ENCODE measurements at regions not wholly inside any gene's neighbourhood (a gene's known extent, or its start where the extent isn't known, plus 50 kb on each side); places are given as distances from the start of the nearest gene placed in this dataset.
"Not testable (repeated sequence)": the region's sequence is repeated elsewhere in the genome, so short reads cannot be mapped to it uniquely, and the experiment has no call there.

DNA sequence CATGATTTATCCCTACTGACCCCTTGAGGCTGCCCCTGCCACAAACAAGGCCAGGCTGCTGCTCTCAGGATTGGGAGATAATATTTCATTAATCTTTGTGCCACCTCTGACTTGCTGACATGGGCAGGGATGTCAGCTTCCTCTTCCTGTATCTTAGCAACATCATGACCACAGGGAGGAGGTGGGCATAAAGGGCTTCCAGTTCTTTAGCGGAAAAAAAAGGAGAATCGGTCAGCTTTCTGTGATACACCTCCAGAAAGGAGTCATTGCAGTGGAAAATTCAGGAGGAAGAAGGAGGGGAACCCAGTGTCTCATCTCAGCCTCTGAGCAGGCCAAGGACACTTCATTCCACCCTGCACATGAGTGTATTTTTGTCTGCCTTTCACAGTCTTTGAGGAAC, 206.8 kb upstream of the SDK2 start:
- no peak for DNase-seq (ENCODE audit: low read depth)

DNA sequence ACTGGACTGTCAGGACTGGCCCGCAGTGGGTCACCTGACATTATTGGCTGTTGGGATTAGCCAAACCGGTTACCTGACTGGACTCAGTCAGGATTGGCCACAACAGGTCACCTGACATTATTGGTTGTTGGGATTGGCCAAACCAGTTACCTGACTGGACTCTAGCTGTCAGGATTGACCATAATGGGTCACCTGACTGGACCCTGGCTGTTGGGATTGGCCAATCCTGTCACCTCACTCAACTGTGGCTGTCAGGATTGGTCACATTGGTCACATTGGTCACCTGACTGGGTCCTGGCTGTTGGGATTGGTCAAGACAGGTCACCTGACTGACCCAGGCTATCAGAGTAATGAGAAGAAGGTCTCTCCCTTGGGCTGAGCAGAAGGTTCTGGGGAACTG, 207.7 kb upstream of the SDK2 start:
- no peak for DNase-seq (ENCODE audit: low read depth)

DNA sequence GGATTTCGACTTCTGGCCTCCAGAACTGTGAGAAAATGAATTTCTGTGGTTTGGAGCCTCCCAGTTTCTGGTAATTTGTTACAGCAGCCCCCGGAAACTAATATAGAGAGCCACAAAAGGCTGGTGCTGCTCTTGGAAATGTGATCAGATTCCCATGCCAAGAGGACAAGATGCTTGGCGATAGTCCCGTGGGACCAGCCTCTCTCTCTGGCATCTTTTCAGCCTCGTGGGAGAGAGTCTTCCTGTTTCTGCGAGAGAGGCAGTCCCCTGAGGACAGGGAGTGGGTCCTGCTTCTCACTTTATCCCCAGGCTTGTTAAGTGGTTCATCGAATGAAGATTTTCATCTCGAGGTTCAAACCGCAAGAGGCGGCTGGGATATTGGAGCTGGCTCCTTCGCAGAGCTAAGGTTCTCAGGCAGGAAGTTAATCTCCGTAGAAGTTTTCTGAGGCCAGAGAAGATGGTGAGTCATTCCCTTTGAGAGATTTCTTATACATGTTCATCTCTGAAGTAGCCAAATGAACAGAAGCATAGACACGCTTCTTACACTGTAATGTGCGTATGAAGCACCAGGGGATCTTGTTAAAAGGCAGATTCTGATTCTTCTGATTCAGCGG, 211.6 kb upstream of the SDK2 start:
- DNase-seq (ENCODE audit: low read depth): no peak

- DNase-seq (ENCODE audit: low read depth): no peak
Measured at GRCh38 chr17:73856556-73856955, 212.3 kb upstream of the SDK2 start.

DNA sequence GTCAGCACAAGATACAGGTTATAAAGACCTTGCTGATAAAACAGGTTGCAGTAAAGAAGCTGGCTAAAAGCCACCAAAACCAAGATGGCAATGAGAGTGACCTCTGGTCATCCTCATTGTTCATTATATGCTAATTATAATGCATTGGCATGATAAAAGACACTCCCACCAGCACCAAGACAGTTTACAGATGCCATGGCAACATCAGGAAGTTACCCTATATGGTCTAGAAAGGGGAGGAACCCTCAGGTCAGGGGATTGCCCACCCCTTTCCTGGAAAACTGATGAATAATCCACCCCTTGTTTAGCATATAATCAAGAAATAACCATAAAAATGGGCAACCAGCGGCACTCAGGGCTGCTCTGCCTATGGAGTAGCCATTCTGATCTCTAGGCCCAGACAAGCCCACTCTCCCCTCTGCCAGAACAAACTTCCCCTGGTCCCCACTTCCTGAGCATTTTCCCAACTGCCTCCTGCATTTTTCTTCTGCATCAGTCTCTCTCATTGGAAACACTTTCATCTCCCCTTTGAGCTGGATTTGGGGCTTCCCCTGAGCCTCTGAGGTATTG, 215.3 kb upstream of the SDK2 start:
- not testable (repeated sequence) for DNase-seq (ENCODE audit: low read depth)

- DNase-seq (ENCODE audit: low read depth): no peak
Measured at GRCh38 chr17:73861543-73861942, 217.3 kb upstream of the SDK2 start.

DNA sequence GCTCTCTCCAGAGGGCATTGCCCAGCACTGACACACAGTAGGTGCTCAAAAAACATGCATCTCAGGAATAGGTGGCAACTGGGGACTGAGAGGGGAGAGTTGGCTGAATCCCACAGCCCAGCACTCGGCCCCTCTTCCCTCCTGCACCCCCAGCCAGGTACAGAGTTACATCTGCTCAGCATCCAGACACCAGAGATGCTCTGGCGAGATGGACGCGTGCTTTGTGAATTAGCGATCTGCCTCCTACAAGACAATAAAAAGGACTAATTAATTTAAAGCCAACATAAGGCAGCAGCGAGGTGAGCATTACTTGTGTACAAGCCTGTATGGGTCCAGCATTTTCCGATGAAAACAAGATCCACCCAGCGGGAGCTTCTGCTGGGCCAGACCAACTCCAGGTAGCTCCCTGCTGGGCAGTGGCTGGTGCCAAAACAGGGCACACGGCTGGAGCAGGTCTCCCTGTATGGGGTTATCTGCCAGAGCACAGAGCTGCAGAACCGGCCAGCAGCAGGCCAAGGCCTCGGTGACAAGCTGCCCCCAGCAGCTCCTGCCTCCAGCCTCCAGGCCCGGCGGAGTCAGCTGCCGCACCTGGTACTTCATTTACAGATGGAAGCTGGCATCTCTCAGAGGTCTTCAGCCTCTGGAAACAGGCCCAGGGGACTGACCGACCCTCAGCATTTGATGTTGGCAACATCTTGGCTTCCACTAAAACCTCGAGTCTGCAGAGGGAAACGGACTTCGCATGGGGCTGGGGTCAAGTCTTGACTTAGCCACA, 219.7 kb upstream of the SDK2 start:
- DNase-seq (ENCODE audit: low read depth): no peak

GRCh38 chr17:73865831-73866230, 221.6 kb upstream of the SDK2 start:
- DNase-seq (ENCODE audit: low read depth): no peak

DNA sequence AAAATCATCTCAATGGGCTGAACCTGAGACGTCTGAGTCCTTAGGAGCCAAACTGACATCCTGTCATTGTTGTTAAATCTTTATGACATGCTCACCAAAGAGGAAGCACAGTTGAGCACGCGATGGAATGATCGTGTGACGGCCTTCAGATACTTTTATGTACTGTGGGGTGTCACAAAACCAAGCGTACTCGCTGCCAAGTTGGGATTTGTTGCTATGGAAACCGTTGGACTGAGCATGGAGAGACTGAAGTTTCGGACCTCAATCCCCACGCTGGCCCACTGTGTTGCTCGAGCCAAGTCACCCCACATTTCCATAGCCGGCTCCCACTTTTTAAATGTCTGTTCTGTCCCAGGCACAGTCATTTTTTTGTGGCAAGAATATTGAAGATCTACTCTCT, 222.8 kb upstream of the SDK2 start:
- no peak for DNase-seq (ENCODE audit: low read depth)

- DNase-seq (ENCODE audit: low read depth): no peak
Measured at GRCh38 chr17:73870068-73870467, 225.8 kb upstream of the SDK2 start.

- no peak for DNase-seq (ENCODE audit: low read depth)
Measured at GRCh38 chr17:73870473-73870872, 226.2 kb upstream of the SDK2 start.

DNA sequence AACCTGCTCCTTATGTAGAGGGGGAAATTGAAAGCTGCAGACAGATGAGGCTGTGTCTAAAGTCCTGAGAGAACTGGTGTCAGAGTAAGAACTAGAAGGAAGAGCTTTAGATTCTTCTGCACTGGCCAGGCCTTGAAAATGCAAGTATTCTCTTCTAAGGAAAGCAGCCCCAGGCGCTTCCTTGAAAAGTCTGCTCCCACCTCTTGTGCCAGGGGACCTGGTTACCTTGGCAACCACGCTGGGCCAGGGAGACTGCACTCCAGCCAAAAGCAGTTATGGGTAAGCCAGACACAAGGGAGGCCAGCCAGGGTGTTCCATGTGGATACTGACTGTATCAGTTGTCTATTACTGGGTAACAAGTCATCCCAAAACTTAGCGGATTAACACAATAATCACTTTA, 228.6 kb upstream of the SDK2 start:
- no peak for DNase-seq (ENCODE audit: low read depth)

- DNase-seq (ENCODE audit: low read depth): no peak
Measured at GRCh38 chr17:73874008-73874720, 229.9 kb upstream of the SDK2 start.

- DNase-seq (ENCODE audit: low read depth): no peak
Measured at GRCh38 chr17:73875346-73875745, 231.1 kb upstream of the SDK2 start.

DNA sequence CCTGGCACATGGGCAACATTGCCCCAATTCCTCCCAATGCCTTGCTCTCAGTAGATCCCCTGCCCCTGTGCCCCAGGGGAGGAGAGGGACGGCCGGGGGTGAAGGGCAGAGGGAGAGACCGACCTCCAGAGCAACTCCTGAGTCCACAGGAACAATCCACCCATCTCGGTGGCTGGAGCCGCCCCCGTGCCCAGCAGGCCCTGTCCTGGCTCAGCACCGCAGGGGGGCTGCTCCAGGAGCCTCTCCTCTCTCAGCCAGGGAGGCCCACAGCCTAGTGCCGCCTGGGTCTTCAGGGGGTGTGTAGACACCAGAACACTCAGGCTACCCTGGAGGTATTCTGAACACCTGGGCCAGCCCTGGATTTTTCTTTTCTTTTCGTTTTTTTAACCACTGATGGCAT, 233.7 kb upstream of the SDK2 start:
- no peak for DNase-seq (ENCODE audit: low read depth)

DNA sequence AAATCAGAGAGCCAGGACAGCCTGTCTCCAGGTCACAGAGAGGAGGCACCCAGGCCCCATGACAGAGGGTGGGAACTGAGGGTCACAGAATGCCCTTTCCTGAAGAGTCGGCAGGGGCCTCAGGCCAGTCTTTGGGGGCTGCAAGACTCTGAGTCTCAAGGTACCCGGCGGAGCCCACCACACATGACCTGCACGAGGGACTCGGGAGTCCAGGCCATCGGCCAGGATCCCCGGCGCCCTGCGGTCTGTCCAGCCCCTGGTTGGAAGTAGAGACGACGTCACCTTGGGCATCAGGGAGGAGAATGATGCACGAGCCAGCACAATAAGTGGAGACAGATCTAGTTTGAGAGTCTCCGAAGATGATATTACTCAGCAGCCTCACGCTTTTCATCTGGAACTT, 234.7 kb upstream of the SDK2 start:
- DNase-seq (ENCODE audit: low read depth): no peak

- no peak for DNase-seq (ENCODE audit: low read depth)
Measured at GRCh38 chr17:73879987-73880386, 235.7 kb upstream of the SDK2 start.

DNA sequence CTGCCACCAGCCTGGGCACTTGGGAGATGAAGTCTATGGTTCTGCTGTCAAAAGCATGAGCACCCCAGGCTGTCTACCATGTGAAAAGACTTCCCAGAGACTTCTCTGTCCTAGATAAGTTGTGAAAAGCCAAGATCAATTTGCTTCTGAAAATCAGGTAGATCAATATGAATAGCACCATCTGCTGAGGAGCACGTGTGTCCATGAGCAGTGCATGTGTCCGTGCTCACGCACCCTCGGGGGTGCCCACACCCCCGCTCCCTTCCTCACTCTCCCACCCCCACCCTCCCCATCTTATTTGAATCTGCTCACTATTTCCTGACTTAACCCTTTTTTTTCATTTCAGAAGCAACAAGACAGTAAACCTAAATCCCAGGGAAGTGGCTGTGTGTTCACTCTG, 238.3 kb upstream of the SDK2 start:
- DNase-seq (ENCODE audit: low read depth): no peak

GRCh38 chr17:73883175-73883574, 238.9 kb upstream of the SDK2 start:
- DNase-seq (ENCODE audit: low read depth): no peak

GRCh38 chr17:73887739-73888138, 243.5 kb upstream of the SDK2 start:
- no peak for DNase-seq (ENCODE audit: low read depth)

GRCh38 chr17:73888862-73889261, 244.6 kb upstream of the SDK2 start:
- DNase-seq (ENCODE audit: low read depth): no peak

DNA sequence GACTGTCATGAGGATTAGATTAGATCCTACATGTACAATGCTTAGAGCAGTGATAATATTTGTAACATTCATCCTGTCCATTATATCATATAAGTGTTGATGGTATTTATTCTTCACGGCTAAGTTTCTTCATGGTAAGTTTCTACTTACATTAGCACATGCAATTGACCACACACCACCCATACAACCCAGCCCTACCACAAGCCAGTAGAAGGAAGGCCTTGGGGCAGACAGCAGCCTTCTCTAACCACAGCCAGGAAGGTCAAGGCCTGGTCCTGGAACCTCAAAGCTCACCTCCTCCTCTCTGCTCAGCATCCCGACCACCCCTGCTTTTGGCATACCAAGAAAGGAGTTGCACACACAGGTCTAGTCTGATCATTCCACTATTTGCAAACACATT, 245.2 kb upstream of the SDK2 start:
- DNase-seq (ENCODE audit: low read depth): no peak

- DNase-seq (ENCODE audit: low read depth): no peak
Measured at GRCh38 chr17:73890831-73891405, 246.7 kb upstream of the SDK2 start.
